Urothelium cell line (cell line): ENCODE measurements at regions not wholly inside any gene's neighbourhood (a gene's known extent, or its start where the extent isn't known, plus 50 kb on each side); places are given as distances from the start of the nearest gene placed in this dataset.

ENCODE experiments used
- DNase-seq: peaks from one replicate; pipeline ENCODE4 v3.0.0; 2011; ENCODE audit warnings: low spot score, mixed read lengths
- FAIRE-seq: peaks from 2 replicates; lab custom pipeline; 2011; peaks lifted over from hg19 to GRCh38; lab: Jason Lieb, UNC

DNA sequence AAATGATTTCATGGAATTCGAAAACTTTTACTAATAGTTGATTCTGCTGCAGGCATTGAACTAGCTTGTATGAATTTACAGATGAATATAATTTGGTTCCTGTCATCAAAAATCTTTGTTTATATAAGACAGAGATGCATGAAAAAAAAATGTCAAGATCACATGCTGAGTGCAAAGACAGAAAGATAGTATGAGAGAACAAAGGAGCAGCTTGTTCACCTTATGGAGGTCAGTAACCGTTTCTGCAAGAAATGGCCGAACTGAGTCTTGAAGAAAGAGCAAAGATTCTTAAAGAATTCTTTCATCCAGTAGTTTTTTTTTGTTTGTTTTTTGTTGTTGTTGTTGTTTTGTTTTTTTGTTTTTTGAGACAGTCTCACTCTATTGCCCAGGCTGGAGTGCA lies 450.6 kb downstream of the TUSC7 start:
- DNase-seq (no peak), FAIRE-seq (no peak)

DNA sequence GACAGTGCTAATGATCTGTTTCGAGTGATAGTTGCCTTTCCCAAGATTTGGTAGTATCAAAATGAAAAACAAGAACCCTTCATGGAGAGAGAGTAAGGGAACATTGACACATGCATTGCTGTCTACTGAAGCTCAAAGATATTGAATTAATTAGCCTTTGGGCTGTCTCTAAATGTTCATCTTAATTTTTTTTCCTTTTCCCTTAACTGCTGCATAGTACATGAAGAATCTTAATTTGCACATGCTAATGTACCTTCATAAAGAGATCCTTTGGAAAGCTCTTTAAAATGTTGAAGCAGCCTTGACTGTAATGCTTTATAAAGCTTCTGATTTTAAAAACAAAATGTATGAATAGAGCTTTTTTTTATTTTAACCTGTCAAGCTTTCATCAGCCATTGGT lies 452.2 kb downstream of the TUSC7 start:
- DNase-seq: no peak
- FAIRE-seq: no peak

DNA sequence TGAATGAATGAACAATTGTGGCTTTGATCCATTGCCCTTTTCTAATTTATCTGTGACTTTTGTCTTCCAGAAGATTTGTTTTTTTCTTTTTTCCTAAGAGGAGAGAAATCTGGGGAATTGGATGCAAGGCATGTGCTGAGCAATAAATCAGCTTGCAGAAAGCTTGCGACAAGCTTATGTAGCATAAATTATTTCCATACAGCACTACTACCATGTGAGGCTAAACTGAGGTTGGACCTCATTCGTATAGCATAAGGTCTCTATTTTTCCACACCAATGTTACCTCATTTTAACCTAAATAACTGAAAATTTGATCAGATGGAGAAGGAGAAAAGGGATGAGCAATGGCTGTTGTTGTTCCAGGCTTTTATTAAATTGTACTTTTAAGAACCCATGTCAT lies 455.6 kb downstream of the TUSC7 start:
- FAIRE-seq (no peak), DNase-seq (no peak)

DNA sequence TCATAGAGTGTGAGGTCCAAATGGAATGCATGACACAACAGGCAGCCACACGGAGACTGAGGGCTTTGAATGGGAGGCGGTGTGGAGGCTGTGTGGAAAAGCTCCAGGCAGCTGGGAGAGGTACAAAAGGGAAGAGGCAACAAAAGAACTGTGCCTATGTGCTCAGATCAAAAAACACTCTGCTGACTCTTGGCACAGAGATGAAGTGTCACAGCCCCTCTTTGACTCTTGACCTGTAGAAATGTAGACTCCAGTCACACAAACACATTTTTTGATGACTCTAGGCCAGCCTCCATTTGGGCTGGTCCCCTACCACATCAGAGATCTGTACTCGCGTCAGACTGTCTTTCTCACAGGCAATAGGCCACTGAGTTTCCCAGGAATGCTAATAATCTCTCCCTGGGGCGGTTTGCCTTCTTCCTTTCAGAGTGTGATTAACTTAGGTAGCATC lies 456.0 kb downstream of the TUSC7 start:
- DNase-seq (no peak), FAIRE-seq (peak; percentile 23)

DNA sequence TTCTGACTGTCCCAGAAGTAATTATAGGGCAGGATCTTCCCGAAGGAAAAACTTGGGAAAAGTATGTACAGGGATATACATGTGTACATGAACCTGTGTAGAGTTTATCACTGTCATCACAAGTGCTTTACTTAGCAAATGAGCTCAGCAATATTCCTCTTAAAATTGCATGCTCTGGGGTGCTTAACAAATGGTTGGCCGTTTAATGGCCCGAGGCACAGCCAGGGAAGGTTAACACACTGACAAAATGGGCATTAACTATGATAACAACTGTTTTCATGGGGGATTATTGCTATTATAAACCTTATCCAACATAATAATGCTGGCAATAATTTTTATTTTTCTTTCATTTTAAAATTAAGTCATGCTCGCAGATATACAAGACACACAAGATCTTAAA lies 459.3 kb downstream of the TUSC7 start:
- FAIRE-seq (no peak), DNase-seq (no peak)

DNA sequence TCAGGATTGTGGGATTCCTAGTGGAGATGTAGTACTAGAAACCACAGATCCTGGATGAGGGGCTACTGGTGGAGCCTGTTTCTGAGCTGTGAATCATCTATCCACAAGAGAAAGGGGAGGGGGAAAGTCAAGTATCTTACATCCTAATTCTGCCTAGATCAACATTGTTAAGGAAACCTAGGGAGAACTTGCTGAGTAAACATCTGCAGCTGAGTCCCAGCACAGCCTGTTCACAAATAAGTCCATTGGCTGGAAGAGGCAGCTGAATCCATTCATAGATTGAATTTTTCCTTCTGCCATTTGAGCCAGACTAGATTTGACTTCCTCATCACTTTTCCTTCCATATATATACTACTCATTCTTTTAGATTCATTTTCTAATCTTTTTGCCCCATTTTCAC lies 460.5 kb downstream of the TUSC7 start:
- DNase-seq: no peak

DNA sequence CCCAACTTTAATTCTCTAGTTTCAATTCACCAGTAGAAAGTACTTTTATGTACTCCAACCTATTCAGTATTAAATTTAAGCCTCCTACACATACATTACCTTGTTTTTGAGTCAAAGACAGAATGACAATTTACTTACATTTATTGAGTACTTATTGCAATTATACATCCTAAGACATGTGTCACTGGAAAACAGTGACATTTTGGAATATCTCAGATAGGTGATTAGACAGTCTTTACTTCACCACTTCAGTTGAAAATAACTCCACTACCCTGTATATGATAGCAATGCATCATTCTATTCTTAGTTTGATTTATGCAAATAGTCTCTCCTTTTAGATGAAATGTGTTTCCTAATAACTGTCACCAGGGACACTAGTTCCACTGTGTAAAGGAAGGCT lies 461.5 kb downstream of the TUSC7 start:
- FAIRE-seq (no peak), DNase-seq (no peak)

More for the DNA sequence above, 460.5 kb downstream of the TUSC7 start:
- FAIRE-seq: no peak

DNA sequence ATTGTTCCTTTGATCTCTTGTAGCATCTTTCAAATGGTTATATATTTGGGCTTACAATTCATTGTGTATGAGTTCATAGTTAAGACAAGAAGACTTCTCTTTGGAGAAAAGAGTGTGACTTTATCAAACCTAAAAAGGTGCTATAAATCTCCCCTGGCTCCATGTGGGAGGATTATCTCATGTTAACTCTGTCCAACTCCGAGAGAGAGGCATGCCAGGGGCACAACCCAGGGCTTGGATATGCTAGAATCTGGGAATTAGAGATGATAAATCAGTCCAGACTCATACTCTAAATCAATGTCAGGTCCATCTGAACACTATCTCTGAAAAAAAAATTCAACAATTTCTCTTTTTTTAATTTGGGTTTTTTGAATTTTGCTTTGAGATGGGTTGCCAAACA lies 462.8 kb downstream of the TUSC7 start:
- DNase-seq: no peak
- FAIRE-seq: no peak

DNA sequence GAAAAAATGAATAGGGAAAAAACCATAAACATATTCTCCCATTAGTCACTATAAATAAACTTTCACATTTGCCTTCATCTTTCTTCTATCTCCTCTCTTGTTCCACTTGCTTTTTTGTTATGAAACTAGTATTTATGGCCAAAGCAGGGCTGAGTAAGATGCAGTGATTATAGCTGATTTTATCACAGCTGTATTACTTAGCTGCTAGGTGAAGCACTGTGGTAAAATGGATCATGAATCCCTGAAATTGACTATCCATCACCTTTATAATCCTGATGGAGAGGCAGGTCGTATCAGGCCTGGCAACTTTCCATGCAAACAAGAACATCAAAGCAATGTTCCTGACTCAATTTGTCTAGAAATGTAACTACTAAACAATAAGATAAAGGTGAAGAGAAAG lies 471.6 kb downstream of the TUSC7 start:
- DNase-seq: no peak
- FAIRE-seq: no peak

DNA sequence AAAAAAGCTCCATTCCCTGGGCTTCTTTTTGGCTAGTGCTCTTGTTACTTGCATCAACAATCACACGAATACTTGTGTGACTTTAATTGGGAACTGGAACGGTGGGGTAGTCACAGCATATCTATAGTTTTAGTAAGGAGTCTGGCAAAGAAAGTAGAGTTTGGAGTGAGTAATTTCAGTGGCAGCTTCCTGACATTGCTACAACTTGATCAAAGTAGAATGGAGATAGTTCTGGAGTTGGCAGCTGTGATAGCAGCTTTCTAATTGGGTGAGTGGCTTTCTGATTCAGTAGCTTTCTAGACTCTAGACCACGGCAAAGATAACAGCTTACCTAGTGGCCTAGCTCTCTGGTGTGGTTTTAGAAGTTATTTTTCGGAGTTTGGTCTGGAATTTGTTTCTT lies 475.0 kb downstream of the TUSC7 start:
- FAIRE-seq: no peak
- no peak for DNase-seq

DNA sequence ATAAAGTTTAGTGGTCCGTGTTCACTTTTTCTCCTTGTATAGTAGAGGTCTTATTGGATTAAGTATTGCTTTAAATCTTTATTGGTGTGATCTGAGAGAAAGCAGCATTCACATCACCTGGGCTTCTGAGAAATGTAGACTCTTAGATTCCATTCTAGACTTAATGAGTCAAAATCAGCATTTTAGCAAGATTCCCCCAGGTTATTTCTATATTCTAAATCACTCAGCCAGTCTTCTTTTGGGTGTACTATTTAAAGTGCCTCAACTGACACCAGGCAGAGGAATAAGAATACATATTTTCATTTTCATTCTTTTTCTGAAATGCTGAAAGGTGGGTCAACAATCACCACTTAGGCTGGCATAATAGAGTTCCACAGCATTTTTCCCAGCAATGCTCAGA lies 481.7 kb downstream of the TUSC7 start:
- FAIRE-seq (no peak), DNase-seq (no peak)

DNA sequence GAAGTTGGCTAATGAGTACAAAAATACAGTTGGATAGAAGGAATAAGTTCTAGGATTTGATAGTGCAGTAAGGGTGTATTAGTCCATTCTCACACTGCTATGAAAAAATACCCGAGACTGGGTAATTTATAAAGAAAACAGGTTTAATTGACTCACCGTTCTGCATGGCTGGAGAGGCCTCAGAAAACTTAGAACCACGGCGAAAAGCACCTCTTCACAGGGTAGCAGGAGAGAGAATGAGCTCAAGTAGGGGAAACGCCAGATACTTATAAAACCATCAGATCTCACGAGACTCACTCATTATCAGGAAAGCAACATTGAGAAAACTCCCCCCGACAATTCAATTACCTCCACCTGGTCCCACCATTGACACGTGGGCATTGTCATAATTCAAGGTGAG lies 483.3 kb downstream of the TUSC7 start:
- FAIRE-seq (no peak), DNase-seq (no peak)

DNA sequence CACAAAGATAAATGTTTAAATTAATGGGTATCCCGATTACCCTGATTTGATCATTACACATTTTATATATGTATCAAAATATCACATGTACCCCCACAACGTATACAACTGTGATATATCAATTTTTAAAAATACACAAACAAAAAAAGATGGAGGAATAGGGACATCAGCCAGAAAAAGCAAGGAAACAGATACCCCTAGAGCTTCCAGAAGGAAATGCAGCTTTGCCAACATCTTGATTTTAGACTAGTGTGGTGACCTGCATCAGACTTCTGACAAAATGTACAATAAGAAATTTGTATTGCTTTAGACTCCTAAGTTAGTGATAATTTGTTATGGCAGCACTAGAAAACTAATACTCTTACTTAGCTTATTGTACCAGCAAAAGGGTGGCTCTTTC lies 483.8 kb downstream of the TUSC7 start:
- DNase-seq: no peak
- no peak for FAIRE-seq

DNA sequence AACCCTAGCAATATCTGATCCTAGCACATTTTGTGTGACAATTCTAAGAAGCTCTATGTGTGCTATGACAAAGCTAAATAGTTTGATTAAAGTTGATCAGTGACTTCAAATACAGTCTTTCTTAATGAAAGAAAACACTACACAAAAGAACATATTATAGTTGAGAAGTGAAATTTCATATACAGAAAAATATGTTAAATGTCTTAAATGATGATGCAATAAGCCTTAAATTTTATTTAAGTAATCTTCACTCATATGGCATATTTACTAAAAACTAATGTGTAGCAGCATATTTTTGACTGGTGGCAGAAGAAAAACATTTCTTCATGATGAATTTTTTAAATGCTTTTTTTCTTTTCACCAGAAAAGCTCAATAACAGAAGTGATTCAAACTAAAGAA lies 485.5 kb downstream of the TUSC7 start:
- no peak for DNase-seq
- FAIRE-seq: no peak

DNA sequence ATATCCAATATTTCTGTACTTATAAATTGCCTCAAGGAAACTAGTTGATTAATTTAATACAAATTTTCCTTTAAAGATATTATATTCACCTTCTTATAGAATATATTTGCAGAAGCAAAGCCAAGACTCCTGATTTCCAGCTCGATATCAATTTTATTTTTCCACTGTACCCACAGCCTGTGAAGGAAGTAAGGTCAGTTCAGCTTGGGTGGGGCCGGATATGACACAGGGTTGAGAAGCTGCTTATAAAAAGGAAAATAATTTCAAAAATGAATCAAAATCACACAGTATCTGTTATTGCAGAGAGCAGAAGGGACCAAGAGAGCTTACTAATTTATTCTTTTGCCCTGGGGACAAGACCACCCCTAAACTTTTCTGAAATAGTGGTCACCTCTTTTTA lies 491.4 kb downstream of the TUSC7 start:
- FAIRE-seq: no peak
- no peak for DNase-seq

DNA sequence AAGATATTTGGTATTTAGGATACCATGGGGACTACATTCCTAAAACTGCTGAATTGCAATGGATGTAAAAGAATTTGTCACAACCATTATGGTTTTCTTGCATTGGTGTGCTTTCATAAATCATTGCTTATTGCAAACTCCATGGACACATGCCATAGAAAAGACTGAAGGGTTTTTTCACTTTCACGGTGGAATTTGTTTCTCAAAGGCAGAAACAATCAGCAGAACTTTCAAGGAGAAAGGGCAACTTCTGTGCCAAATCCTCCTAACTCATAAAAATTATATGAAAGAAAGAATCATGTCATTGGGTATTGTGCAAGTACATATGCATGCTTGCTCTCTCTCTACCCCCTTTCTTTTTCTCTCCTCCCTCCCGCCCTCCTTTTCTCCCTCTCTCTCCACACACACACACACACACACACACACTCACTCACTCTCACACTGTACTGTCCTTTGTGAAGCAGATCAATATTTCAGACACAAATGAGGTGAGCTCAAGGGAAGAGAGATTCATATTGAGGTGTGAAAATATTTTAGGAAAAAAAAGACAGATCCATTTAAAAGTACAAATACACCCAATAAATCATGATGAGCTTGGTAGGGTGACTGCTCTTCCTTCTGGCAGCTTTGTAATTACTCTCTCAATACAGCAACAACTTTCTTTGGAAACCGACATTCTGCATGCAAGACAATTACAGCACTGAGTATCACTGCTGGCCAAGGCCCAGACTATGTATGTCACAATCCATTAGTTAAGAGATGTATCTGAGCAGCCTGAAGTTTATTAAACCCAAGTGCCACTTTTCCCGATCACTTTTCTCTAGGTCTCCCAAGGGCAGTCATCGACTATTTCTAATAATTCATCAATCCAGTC lies 492.6 kb downstream of the TUSC7 start:
- no peak for DNase-seq
- FAIRE-seq: no peak

DNA sequence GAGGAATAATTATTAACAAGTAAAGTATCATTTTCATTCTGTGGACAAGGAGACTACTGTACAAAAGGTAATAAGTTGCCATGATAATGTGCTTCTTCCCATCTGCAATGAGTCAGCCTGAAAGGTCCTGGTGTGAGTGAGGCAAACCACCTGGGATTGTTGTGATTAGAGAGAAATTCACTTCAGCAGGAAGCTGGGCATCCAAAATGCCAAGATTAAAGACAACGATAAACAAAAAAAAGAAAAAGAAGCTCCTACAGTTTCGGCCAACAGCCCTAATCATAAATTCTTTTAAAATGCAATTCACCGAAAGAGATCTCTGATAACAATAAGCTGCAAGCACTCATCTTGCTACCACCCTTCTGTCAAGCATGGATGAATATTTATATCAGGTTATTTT lies 507.8 kb downstream of the TUSC7 start:
- DNase-seq (no peak), FAIRE-seq (no peak)

DNA sequence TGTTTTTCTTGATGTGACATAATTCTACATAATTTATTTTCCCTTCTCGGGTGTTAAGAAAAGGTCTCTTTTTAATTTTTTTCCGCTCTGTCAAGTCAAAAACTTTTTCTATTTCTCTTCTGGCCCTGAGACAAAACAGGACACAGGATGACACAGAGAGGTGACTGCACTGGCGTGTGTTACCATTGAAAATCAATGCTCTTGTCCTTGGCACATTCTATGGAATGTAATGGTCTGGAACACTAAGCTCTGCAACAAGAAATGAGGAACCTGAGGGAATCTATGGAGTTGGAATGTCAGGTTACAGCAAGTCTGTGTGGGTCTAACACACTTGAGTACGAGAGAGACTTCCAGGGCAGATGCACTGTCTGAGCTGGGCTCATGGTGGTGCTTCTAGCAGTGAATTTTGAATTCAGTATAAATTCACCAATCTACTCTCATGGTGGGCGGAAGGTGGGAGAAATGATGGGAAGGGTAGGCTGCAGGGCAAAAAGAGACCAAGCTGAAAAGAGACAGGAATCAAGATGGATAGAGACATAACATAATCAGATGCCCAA lies 508.3 kb downstream of the TUSC7 start:
- FAIRE-seq: no peak
- no peak for DNase-seq

DNA sequence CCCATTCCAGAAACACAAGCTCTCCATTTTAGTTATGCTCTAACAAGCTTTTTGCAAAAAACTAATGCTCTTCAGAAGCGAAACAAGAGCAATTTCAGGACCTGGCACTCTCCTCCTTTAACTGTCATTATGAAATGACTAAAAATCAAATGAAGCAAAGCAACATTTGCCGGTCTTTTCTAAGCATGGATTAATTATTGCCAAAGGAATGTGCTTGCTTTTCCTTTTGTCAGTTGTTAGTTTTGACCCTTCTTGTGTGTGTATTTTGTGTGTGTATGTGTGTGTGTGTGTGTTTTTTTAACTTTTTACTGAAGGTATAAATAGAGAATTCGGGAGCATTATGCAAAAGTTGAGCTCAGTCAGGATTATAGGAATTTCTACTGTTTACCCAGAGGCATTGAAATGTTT lies 509.1 kb downstream of the TUSC7 start:
- DNase-seq: no peak
- FAIRE-seq: no peak

DNA sequence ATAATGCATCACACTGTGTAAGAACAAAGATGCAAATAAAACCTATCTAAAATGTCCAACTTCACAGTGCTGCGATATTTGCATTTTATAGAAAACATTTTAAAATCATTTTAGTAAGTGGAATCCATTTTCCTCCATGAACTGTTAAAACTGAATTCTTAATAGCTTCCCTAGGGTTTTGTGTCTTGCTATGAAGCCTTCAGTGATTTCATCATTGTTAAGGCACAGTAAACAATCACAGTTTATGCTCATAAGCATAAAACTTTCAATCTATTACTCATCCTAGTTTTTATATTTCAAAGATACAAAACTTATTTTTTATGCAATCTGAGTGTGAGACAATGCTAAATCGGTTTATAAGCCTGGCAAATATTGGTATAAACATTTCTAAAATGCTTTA lies 509.7 kb downstream of the TUSC7 start:
- FAIRE-seq (no peak), DNase-seq (no peak)

DNA sequence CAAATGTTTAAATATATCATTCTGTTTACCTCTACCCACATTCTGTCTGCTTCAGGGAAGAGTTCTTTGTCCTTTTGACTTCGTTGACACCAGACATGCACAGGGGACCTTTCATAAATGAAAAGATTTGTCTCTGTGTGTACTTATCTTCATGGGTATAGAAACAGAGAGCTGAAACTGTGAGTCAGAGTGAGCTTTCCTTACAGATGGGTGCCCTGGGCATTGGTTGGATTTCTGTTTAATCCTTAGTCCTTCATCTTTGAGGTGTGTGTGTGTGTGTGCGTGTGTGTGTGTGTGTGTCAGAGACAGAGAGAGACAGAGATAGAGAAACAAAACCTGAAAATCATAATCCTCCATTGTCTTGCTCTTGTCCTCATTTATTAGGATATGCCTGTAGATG lies 517.4 kb downstream of the TUSC7 start:
- no peak for DNase-seq
- no peak for FAIRE-seq

DNA sequence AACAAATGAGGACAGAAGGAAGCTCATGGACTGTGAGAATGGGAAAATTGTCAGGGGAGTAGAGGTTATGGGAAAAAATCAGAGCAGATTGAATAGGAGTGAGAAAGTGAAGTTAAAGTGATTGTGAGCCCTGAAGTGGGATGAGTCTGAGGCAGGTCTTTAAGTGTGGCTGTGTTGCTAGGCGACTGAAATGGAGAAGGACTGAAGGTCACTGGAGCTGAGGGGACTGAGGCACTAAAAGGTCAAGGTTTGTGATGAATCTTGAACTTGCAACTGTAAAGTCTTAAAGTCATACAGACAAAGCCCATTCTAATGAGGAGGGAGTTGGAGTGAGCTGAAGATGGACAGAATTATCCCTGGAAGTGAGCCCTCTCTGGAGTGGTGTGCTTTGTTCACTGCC lies 518.9 kb downstream of the TUSC7 start:
- no peak for DNase-seq
- no peak for FAIRE-seq

DNA sequence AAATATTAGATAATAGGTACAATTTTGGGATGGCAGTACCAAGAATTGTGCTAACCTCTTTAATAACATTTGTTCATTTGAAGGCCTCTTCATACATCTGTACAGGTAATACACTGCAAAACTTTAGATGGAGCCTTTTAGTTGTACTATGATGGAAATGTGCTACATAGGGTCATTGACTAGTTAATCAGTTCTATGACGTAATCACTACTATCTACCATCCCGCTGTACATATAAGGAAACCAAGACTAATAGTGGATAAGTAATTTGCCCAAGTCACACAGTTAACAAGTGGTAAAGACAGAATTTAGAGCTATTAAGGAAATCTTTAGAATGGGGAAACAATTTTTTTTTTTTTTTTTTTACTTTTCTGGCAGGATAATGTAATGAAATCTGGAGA lies 521.3 kb downstream of the TUSC7 start:
- DNase-seq: no peak
- no peak for FAIRE-seq
